Liver (tissue), 8 donors: ENCODE measurements at regions not wholly inside any gene's neighbourhood (a gene's known extent, or its start where the extent isn't known, plus 50 kb on each side); places are given as distances from the start of the nearest gene placed in this dataset.
"Not testable (repeated sequence)": the region's sequence is repeated elsewhere in the genome, so short reads cannot be mapped to it uniquely, and the experiment has no call there.

Experiments used
- DNase-seq: peaks from one replicate; pipeline ENCODE4 v3.0.0-alpha.2; 2017; ENCODE audit warnings: low spot score
- H3K27ac ChIP-seq, 2 donors: one replicate each; pipeline ENCODE4 v1.7.0; 2013; ENCODE audit warnings: inconsistent platforms in 2 of 2, low read length in 2 of 2, control low read depth in 1 of 2, low read depth in 1 of 2, mild to moderate bottlenecking in 1 of 2
- H3K27me3 ChIP-seq, 4 donors: one replicate each; pipeline versions ENCODE4 v1.6.1 to v1.7.0; 2013; ENCODE audit warnings: low read length in 3 of 4, inconsistent platforms in 1 of 4, mild to moderate bottlenecking in 1 of 4, moderate library complexity in 1 of 4; ENCODE audit not compliant: control insufficient read depth in 4 of 4, insufficient read depth in 4 of 4
- H3K36me3 ChIP-seq, 4 donors: one replicate each; pipeline versions ENCODE4 v1.6.1 to v1.7.0; 2013; ENCODE audit warnings: low read length in 3 of 4, mild to moderate bottlenecking in 3 of 4, low read depth in 1 of 4, moderate library complexity in 1 of 4; ENCODE audit not compliant: control insufficient read depth in 4 of 4, insufficient read depth in 3 of 4
- H3K4me1 ChIP-seq, 4 donors: one replicate each; pipeline versions ENCODE4 v1.6.1 to v1.7.0; 2013; ENCODE audit warnings: low read length in 3 of 4, mild to moderate bottlenecking in 3 of 4, moderate library complexity in 1 of 4; ENCODE audit not compliant: control insufficient read depth in 4 of 4, insufficient read depth in 4 of 4
- H3K4me3 ChIP-seq, 3 donors: one replicate each; pipeline versions ENCODE4 v1.6.1 to v1.7.0; 2013; ENCODE audit warnings: low read length in 3 of 3, control low read depth in 1 of 3, low read depth in 1 of 3, mild to moderate bottlenecking in 1 of 3
- H3K9ac ChIP-seq, 2 donors: one replicate each; pipeline ENCODE4 v1.7.0; 2013; ENCODE audit warnings: low read length in 2 of 2, mild to moderate bottlenecking in 2 of 2, moderate library complexity in 2 of 2, control low read depth in 1 of 2, low read depth in 1 of 2
- H3K9me3 ChIP-seq, 4 donors: one replicate each; pipeline versions ENCODE4 v1.6.1 to v1.7.0; 2013; ENCODE audit warnings: low read length in 3 of 4; ENCODE audit not compliant: control insufficient read depth in 4 of 4
- ATF3 ChIP-seq: IDR thresholded peaks from 2 replicates; pipeline ENCODE4 v1.6.1; 2016; ENCODE audit warnings: antibody characterized with exemption
- CTCF ChIP-seq: fragments of 150-350 bp; IDR thresholded peaks from 2 replicates; pipeline ENCODE4 v1.5.1; 2017; ENCODE audit warnings: improper control_type of control experiment, low read depth, low read length; ENCODE audit not compliant: missing input control
- EGR1 ChIP-seq, 2 donors: IDR thresholded peaks; 2 replicates each; pipeline ENCODE4 v1.6.1; 2016 to 2018; ENCODE audit warnings: antibody characterized with exemption in 2 of 2, low read depth in 2 of 2
- FOXA1 ChIP-seq: IDR thresholded peaks from 2 replicates; pipeline ENCODE4 v1.6.1; 2016; ENCODE audit warnings: antibody characterized with exemption
- FOXA2 ChIP-seq: IDR thresholded peaks from 2 replicates; pipeline ENCODE4 v1.6.1; 2016; ENCODE audit warnings: antibody characterized with exemption
- GABPA ChIP-seq, 2 donors: IDR thresholded peaks in 1 of 2; conservative IDR thresholded peaks in 1 of 2; 2 replicates each; pipeline ENCODE4 v1.6.1; 2016; ENCODE audit warnings: antibody characterized with exemption in 2 of 2, mild to moderate bottlenecking in 1 of 2, moderate library complexity in 1 of 2
- HNF4A ChIP-seq, 2 donors: conservative IDR thresholded peaks; 2 replicates each; pipeline ENCODE4 v1.6.1; 2016; ENCODE audit warnings: antibody characterized with exemption in 2 of 2, mild to moderate bottlenecking in 2 of 2
- HNF4G ChIP-seq: IDR thresholded peaks from 2 replicates; pipeline ENCODE4 v1.6.1; 2016; ENCODE audit warnings: antibody characterized with exemption
- JUND ChIP-seq, 2 donors: IDR thresholded peaks; 2 replicates each; pipeline ENCODE4 v1.6.1; 2016; ENCODE audit warnings: antibody characterized with exemption in 2 of 2
- MAX ChIP-seq: IDR thresholded peaks from 2 replicates; pipeline ENCODE4 v1.6.1; 2016; ENCODE audit warnings: antibody characterized with exemption
- NR2F2 ChIP-seq: IDR thresholded peaks from 2 replicates; pipeline ENCODE4 v1.6.1; 2016; ENCODE audit warnings: antibody characterized with exemption
- RAD21 ChIP-seq, 2 donors: IDR thresholded peaks; 2 replicates each; pipeline ENCODE4 v1.6.1; 2016; ENCODE audit warnings: antibody characterized with exemption in 2 of 2, mild to moderate bottlenecking in 2 of 2
- REST ChIP-seq: IDR thresholded peaks from 2 replicates; pipeline ENCODE4 v1.6.1; 2016; ENCODE audit warnings: antibody characterized with exemption, mild to moderate bottlenecking
- SP1 ChIP-seq: IDR thresholded peaks from 2 replicates; pipeline ENCODE4 v1.6.1; 2018; ENCODE audit warnings: antibody characterized with exemption, mild to moderate bottlenecking
- TAF1 ChIP-seq: conservative IDR thresholded peaks from 2 replicates; pipeline ENCODE4 v1.6.1; 2016; ENCODE audit warnings: antibody characterized with exemption, mild to moderate bottlenecking
- ZBTB33 ChIP-seq: IDR thresholded peaks from 2 replicates; pipeline ENCODE4 v1.6.1; 2016; ENCODE audit warnings: antibody characterized with exemption
- WGBS: extraction: QIAGEN DNeasy Blood & Tissue Kit; methylation state at CpG from one replicate; pipeline ENCODE4 v1.1.7; 2013; 5-methylcytosine and 5-hydroxymethylcytosine counted together
- donor health status: healthy.
- donor health status: healthy.
- donor health status: healthy.
- donor health status: healthy.
- donor health status: healthy.

GRCh38 chr3:161637559-161637958 lies 141.0 kb downstream of the OTOL1 start (continued):
- no peak for TF ChIP-seq SP1

GRCh38 chr3:161639095-161639494 lies 142.5 kb downstream of the OTOL1 start:
- not testable (repeated sequence) for H3K9ac ChIP-seq, H3K9me3 ChIP-seq, H3K4me3 ChIP-seq, H3K36me3 ChIP-seq, DNase-seq, H3K4me1 ChIP-seq, H3K27me3 ChIP-seq, H3K27ac ChIP-seq
- WGBS: 83% methylated on average over 5 of the region's 5 CpGs

GRCh38 chr3:161640181-161640580 lies 143.6 kb downstream of the OTOL1 start:
- Histone ChIP-seq H3K27ac (no peak overlapping the region), H3K9ac (no peak overlapping the region), H3K27me3 (no peaks in the 10 kb centered on the region), H3K36me3 (no peaks in the 10 kb centered on the region), H3K4me3 (no peak overlapping the region), H3K4me1 (no peaks in the 10 kb centered on the region), H3K9me3 (no peaks in the 10 kb centered on the region)
- TF ChIP-seq RAD21 (IDR thresholded peaks at IDR 0.05) (no peak), HNF4A (conservative IDR thresholded peaks at IDR 0.05) (no peak), HNF4G (no peak), SP1 (no peak), JUND (IDR thresholded peaks at IDR 0.05) (no peak), FOXA2 (no peak), TAF1 (no peak)
- 68% methylated on average over 1 of the region's 1 CpG for WGBS
- DNase-seq: no peak

GRCh38 chr3:161641287-161641686 lies 144.7 kb downstream of the OTOL1 start:
- DNase-seq: no peak
- 42% methylated on average over 1 of the region's 1 CpG for WGBS

More at GRCh38 chr3:161641287-161641686, 144.7 kb downstream of the OTOL1 start:
- Histone ChIP-seq H3K9me3 (no peaks in the 10 kb centered on the region), H3K4me1 (no peaks in the 10 kb centered on the region), H3K27me3 (no peaks in the 10 kb centered on the region), H3K4me3 (no peak overlapping the region), H3K36me3 (no peaks in the 10 kb centered on the region), H3K9ac (no peak overlapping the region), H3K27ac (no peak overlapping the region)
- no peak for TF ChIP-seq HNF4A (conservative IDR thresholded peaks at IDR 0.05)
- TF ChIP-seq TAF1: no peak
- TF ChIP-seq CTCF: no peak
- TF ChIP-seq EGR1 (IDR thresholded peaks at IDR 0.05; ENCODE audit: low read depth in 2 of 2): no peak
- no peak for TF ChIP-seq FOXA2
- no peak for TF ChIP-seq RAD21 (IDR thresholded peaks at IDR 0.05)
- TF ChIP-seq REST: no peak
- no peak for TF ChIP-seq ZBTB33
- TF ChIP-seq FOXA1: no peak
- TF ChIP-seq MAX: no peak
- TF ChIP-seq JUND (IDR thresholded peaks at IDR 0.05): no peak
- TF ChIP-seq HNF4G: no peak
- no peak for TF ChIP-seq NR2F2
- TF ChIP-seq SP1: no peak
- no peak for TF ChIP-seq ATF3
- no peak for TF ChIP-seq GABPA (IDR thresholded peaks at IDR 0.05 in 1 of 2, conservative IDR thresholded peaks at IDR 0.05 in 1 of 2)
